ENCODE measurements at regions not wholly inside any gene's neighbourhood (a gene's known extent, or its start where the extent isn't known, plus 50 kb on each side); places are given as distances from the start of the nearest gene placed in this dataset.
"Not testable (repeated sequence)": the region's sequence is repeated elsewhere in the genome, so short reads cannot be mapped to it uniquely, and the experiment has no call there.

DNA sequence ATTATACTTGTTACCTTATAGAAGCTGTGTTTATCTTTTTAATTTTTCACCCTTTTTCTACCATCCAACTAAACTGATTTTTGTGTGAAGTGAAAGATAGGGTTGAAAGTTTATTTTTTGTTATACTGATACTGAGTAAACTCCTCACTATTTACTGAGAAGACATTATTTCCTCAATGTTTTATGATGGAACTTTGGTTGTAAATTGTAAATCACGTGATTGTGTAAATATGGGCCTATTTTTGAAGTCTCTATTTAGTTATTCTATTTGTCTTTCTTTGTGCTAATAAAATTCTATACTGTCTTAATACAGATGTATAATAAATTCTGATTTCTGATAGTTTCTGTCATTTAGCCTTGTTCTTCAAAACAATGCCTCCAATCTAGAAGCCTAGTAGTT, 697.2 kb upstream of the SLC8A1 start:
- no peak for DNase-seq (ENCODE audit: low read depth, low spot score)

DNA sequence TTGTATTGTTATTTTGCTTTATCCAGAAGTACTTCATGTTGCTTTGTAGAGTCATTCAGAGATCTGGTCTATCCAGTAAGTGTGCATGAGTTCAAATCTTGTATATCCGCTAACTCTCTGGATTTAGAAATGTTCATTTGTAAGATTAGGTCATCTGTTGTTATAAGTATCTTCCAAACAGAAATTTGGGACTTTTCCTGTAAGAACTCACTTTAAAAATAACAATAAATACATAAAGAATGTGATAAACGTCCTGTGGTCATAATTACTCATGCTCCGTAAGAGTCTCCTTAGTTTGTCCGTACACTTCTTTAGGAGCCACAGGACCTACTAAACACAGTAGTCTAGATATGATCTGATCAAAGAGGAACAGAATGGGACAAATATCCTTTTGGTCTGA, 699.9 kb upstream of the SLC8A1 start:
- DNase-seq (ENCODE audit: low read depth, low spot score) = no peak

DNA sequence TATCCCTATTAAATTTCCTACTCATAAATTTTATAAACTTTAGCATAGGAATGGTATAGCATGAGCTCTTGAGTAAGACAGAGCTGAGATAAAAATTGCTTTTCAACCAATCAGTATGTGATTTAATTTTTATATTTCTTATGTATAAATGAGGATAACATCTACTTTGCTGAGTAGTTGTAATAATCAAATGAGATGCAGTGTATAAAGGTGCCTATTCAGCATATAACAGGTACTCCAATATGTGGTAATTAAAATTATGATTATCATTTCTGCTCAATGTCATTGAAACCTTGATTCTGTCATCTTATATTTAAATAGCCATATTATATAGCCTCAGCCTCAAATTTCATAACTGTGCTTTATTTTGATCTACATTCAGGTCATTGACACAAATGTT, 700.4 kb upstream of the SLC8A1 start:
- no peak for DNase-seq (ENCODE audit: low read depth, low spot score)

DNA sequence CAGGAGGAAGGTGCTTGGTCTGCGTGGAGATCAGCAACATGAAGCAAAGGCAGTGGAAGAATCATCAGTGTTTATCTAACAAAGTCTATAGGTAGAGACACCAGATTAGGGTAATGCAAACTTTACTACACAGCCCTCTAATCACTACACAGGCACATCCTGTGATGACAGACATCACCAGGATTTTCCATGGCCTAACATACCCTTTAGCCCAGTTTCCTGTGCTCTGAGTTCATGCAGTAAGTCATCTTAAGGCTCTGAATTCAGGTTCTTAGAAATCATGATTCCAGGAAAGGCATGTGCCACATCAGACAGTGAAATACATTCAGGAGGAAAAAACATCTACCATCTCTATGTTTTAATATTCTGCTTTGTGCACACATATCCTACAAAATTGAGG, 708.5 kb upstream of the SLC8A1 start:
- DNase-seq (ENCODE audit: low read depth, low spot score) = no peak

DNA sequence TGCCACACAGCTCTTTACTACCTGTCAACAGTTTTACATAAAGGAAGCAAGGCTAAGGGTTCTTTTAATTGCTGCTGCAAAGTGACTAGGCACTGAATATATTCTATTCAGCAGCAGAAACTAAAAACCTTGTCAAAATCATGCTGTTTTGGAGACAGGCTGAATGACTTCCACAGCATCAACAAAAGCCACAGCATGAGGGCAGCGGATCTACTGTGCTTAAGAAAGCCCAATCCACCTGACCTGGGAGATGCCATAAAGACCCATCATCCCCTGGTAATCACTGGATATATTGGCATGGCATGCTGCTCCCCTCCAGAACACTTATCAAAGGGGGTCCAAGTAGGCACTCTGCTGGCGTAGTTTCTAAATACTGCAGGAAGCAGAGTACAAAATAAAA, 715.1 kb upstream of the SLC8A1 start:
- no peak for DNase-seq (ENCODE audit: low read depth, low spot score)

DNA sequence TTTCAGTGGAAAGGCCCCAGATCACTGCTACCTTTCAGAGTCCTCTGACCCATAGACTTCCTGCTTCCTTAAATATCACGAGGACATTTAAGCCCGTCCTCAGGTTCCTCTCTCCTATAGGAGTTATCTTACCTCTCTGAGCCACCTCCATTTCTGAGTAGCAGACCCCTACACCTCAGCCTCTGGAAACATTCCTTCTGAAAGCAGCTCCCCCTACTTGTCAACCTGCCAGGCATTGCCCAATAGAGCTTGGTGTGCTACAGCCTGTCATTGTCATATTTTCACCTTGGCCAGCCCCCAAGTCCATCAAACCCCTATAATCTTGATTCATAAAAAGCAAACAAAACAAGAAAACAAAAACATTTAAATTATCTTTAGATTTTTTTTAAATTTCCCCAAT, 717.9 kb upstream of the SLC8A1 start:
- no peak for DNase-seq (ENCODE audit: low read depth, low spot score)

DNA sequence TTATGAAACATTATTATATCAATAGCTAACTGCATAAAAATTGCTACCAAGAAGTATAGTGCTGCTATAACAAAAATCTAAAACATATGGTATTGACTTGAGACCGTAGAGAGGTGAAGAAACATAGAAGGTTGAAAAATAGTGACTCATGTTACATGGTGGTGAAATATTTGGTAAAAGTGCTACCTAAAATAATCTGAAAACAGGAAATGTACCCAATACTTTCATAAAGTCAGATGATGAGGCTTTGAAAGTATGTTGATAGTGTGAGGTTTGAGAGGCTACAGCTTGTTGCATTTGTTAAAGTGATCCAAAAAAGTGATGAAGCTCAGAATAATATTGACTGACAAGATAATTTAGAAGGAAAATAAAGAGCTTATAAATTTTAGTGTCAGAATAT, 718.7 kb upstream of the SLC8A1 start:
- DNase-seq (ENCODE audit: low read depth, low spot score) = no peak

DNA sequence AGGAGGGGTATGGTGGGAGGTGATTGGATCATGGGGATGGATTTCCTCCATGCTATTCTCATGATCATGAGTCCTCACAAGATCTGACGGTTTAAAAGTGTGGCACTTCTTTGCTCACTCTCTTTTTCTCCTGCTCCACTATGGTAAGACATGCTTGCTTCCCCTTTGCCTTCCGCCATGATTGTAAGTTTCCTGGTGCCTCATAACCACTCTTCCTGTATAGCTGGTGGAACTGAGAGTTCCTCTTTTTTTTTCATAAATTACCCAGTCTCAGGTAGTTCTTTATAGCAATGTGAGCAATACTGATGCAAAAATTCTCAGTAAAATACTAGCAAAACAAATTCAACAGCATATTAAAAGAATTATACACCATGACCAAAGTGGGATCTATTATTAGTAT, 728.5 kb upstream of the SLC8A1 start:
- no peak for DNase-seq (ENCODE audit: low read depth, low spot score)

DNA sequence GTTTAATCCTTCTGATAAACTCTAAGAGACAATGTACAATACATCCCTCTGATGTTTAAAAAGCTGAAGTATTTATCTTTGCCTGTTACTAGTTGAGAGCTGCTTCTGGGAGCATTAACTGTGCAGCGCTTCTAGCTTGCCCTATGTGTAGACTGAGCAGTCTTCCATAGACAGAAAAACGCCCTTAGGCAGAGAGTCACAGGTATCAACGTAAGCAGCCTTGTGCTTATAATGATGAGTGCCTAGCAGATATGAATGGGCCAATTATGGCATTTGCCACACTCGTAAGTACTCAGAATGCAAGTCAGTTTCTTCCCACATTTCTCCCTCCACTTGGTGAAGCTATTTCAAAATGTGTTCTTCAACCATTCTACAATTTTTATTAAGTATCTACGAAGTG, 731.1 kb upstream of the SLC8A1 start:
- DNase-seq (ENCODE audit: low read depth, low spot score) = no peak

DNA sequence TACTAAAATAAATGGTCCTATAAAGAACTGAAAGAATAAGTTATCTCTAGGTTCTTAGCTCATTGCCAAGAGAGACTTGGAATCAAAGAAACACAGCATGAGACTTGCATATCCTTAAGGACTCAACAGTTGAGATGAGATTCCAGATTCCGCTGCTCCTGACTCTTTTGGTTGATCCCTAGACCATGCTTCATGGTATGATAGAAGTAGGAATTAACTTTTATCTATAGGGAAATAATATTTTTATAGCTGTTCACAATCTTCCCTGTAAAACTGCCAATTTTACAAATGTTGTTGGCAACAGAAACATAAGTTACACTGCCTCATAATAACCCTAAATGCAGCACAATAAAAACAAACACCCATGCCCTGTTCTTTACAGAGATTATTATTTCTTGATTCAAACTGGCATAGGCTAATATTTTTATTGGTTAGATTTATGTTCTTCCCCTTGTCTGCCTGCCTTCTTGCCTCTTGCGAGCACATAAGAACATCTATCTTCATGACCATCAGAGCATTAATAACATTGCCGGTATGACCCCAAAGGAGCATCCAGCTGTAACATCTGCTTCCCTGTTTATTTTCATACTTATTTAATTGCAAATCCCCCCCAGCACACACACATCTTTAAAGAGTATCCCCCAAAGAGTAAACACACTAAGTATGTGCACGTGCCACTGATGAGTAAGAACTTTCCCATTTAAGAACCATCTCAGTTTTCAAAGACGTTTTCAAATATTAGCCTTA, 735.7 kb upstream of the SLC8A1 start:
- DNase-seq (ENCODE audit: low read depth, low spot score) = no peak

DNA sequence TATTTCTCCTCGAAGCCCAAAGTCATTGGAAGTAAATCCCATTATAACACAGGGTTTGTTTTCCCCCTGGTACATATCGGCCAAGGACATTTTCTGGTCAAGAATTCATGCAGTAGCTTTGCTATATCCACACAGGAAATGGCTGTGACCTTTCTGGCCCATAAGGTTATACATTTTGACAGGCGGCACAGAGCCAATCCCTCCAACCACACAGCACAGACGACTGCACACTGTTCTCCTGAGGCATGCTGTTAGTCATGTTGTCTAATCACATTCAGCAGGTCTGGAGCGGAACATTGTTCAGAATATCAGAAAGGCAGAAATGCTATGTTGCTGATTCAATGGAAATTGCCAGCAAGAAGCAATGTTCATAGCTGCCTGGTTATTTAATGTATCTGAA, 742.3 kb upstream of the SLC8A1 start:
- DNase-seq (ENCODE audit: low read depth, low spot score) = no peak

DNA sequence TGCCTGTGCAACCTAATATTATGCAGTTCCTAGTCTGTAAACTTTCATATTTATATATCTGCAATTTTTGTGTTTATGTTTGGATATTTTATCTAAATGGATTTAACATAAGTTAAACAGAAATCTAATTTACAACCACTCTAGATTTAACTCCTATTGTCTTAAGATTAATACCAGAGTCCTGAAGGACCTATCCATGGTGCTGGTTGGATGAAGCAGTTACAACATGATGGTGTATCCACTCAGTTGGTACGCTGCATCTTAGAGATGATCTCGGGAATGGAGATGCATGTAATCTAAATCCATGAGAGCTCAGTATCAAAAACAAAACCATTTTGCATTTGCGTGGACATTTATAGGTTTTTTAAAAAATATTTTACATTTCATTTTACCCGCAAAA, 745.9 kb upstream of the SLC8A1 start:
- no peak for DNase-seq (ENCODE audit: low read depth, low spot score)

DNA sequence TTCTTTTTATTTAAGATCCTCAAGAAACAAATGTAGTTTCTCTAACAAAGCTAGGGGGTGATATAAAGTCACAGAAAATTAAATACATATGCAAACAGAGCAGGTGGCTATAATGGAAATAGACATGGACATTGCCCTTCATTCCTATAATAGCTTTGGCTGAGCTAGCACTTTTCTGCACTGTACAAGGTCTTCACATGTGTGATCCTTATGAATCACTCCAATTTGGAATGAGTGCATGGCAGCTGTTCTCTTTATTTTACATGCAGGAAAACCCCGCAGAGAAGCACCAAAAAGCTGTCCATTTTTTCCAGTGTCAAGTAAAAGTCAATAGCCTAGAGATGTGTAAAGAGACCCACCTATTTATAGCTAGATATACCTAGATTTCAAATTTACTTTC, 747.4 kb upstream of the SLC8A1 start:
- no peak for DNase-seq (ENCODE audit: low read depth, low spot score)

DNA sequence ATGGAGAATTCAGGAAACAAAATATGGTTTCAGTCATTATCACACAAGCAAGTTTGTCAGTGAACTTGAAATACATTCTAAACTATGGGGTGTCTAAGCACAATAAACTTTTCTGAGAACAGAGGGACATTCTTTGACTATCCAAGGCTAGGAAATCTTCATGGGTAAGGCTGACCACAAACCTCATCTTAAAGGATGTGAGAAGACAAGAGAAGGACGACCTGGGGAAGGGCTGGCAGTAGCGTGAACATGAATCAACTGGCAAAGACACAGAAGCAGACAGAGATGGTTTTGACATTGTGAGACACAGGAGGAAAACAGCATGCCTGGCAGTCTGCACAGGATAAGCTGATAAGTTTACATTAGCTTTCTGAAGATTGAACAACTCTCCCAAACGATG, 752.4 kb upstream of the SLC8A1 start:
- DNase-seq (ENCODE audit: low read depth, low spot score) = no peak

DNA sequence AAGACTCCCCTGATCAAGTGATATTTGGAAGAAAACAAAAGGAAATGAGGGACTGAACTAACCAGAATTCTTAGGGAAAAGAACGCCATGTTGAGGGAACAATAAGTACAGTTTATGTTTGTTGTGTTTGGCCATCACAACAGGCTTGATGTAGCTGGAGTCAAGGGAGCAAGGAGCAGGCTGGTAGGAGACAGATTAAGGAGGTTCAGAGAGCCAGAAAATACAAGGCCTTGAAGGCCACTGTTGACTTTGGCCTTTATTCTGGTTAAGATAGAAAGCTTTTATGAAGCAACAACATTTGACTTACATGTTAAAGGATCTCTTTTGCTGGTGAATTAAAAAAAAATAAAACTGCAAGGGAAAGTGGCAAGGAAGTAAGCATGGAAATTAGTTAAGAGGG, 754.1 kb upstream of the SLC8A1 start:
- DNase-seq (ENCODE audit: low read depth, low spot score) = no peak

DNA sequence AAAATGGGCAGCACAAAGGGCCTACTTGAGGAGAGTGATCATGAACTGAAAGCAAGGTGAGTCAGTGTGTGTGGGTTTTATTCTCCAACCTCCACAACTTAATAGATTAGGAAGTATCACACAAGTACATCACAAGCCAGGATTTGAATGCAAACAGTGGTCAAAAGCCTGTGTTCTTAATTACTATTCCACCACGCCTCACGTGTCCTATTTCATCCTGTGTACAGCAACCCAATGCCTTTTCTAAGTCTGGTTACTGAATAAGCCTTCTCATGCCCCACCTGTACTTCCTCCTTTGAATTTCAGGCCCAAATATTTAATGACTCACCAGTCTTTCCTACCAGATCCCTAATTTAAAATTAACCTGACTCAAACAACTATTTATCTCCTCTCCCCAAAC, 755.7 kb upstream of the SLC8A1 start:
- no peak for DNase-seq (ENCODE audit: low read depth, low spot score)

DNA sequence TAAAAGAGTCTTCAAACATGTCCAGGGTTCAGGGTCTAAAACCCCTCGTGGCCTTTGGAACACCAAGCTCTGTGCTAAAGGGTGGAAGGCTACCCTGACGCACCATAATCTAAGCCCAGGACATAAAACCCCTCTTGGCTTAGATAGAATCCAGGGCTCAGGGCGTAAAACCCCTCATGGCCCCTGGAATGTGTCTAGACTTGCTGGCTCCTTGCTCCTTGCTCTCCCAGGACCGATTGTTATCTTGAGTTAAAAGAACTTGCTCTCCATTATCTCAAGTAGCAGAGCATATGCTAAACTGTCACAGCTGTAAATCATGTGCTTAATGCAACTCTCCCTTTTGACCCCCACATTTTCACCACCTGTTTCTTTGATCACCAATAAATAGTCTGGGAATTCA, 758.1 kb upstream of the SLC8A1 start:
- not testable (repeated sequence) for DNase-seq (ENCODE audit: low read depth, low spot score)

DNA sequence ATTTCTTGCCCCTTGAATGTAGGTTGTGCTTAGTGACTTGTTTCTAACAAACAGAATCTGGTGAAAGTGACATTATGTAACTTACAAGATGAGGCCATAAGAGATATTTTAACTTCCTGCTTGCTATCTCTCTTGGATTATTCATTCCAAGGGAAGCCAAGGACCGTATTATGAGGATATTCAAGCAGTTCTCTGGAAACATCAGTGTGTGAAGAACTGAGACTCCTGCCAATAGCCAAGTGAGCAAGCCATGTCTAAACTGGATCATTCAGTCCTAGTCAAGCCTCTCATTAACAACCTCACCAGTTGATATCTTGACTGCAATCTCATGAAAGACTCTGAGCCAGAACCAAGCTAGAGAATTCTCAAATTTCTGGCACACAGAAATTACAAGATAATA, 765.1 kb upstream of the SLC8A1 start:
- DNase-seq (ENCODE audit: low read depth, low spot score) = no peak

DNA sequence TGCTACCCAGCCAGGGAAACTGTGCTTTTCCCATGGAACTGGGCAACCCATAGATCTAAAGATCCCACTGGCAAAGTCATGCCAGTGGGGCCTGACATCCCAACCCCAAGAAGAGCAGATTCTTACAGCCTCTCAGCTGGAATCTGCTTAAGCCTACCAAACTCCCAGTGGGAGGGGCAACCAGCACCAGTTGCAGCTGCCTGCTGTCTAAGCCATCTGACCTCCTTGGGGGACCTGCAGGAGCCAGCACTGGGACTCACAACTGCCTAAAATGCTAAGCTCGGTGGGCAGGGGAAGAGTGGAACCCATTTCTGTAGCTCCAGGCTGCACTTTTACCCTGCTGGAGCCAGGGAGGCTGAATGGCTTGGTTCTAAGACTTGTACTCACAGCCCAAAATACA, 770.7 kb upstream of the SLC8A1 start:
- DNase-seq (ENCODE audit: low read depth, low spot score) = no peak

DNA sequence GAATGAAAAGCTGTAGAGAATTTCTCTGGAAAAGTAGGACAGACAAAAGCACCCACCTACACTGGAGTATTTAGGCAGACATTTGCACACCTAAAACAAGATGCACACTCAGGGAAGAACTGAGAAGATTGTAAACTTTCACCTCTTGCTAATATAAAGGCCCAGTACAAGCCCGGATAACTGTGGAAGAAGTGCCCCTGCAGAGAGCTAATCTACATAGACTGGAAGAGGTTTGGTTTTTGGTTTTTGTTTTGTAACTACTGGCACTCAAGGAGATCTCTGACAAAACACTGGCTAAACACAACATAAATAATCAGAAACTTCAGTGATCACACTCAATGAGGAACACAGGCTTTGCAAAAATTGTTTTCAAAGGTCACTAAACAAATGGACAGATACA, 782.2 kb upstream of the SLC8A1 start:
- DNase-seq (ENCODE audit: low read depth, low spot score) = no peak

DNA sequence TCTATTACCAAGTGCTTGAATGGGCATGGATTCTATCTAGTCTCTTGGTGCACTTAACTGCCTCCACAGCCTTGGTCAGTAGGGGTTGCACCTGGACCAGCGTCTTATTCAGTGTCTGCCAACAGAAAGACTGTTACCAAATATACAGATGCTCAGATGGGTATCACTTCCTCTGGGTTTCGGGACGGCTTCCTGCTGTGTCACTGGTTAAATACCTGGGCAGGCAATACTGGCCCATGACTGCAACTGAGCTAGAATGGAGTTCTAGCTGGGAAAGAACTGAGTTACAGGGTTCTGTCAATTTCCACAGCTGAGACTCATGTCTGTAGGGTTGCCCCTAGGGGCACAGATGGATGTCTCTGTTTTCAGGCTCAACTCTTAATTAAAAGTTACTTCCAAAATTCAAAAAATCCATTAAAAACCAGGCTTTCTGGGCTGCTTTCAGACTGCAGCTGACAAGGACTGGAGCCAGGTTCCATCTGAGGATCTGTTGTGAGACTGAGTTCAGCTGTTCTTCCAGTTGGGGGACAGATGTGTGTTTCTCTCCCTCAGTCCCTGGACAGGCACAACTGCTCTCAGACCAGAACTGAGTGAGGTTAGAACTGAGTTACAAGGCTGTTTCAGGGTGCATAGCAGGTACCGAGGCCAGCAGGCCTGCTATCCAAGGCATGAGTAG, 789.6 kb upstream of the SLC8A1 start:
- no peak for DNase-seq (ENCODE audit: low read depth, low spot score)

DNA sequence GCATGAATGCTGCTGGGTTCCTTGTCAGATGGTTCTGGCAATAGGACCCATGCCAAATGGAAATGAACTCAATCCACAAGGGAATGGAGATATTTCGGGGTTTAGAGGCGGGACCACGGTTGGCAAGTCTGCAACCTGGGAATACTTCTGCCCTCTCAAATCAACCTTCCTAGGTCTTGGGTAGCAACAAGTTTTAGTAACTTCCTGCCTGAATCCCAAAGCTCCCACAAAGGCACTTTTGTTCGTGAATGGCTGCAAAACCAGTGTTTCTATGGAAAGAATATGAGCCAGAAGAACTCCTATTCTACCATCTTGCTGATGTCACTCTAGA, 790.1 kb upstream of the SLC8A1 start:
- no peak for DNase-seq (ENCODE audit: low read depth, low spot score)

DNA sequence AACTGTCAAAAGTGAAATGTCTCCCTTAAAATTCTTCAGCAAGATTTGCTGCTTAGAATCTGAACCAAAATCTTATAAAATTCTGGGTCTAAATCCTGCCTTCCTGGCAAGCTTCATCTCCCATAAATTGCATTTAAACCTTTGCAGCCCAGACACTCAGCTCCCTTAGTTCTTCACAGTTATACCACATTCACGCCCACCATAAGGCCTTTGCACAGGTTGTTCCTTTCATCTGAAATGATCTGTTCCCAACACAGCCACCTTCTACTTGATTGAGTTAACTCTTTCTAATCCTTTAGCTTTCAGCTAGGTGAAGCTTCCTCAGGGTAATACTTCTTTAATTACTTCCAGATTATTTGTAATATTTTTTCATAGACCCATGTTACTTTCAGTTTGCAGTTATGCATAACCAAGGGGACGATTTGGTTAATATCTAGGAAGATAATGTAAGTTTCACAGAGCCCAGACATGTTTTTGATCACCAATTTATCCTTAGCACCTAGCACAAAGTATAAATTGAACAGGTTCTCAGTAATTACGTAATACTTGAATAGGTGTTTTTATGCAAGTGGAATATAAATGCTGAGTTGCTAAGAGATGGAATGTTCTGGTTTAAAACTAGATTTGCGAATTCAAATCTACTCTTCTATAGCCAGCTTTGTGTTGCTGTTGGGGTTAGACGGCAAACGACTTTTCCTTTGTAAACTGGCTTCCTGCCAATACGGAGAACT, 779.7 kb upstream of the PKDCC start:
- DNase-seq (ENCODE audit: low read depth, low spot score) = no peak

Measured in ELF-1 (cell line).